Lung (tissue), 11 donors: ENCODE measurements at regions not wholly inside any gene's neighbourhood (a gene's known extent, or its start where the extent isn't known, plus 50 kb on each side); places are given as distances from the start of the nearest gene placed in this dataset.

Experiments
- ATAC-seq: fragments of 200-7000 bp; cut with Tn5 transposase; one replicate; pipeline ENCODE4 v1.9.1; 2020; ENCODE audit warnings: moderate number of reproducible peaks; ENCODE audit not compliant: insufficient read depth, low FRiP score
- DNase-seq, 3 donors: peaks; one replicate each; pipeline ENCODE4 v3.0.0-alpha.2; 2013 to 2017
- H3K27ac ChIP-seq, 2 donors: one replicate each; pipeline ENCODE4 v1.5.1; 2013; ENCODE audit warnings: mild to moderate bottlenecking in 2 of 2, moderate library complexity in 2 of 2, control low read depth in 1 of 2, inconsistent platforms in 1 of 2, low read depth in 1 of 2, low read length in 1 of 2
- H3K27me3 ChIP-seq, 3 donors: one replicate each; pipeline ENCODE4 v1.5.1; 2013; ENCODE audit warnings: low read length in 2 of 3; ENCODE audit not compliant: control insufficient read depth in 3 of 3, insufficient read depth in 3 of 3
- H3K36me3 ChIP-seq, 4 donors: one replicate each; pipeline ENCODE4 v1.5.1; 2013; ENCODE audit warnings: low read length in 4 of 4, mild to moderate bottlenecking in 1 of 4, moderate library complexity in 1 of 4; ENCODE audit not compliant: control insufficient read depth in 4 of 4, insufficient read depth in 4 of 4
- H3K4me1 ChIP-seq, 5 donors: one replicate each; pipeline ENCODE4 v1.5.1; 2013; ENCODE audit warnings: low read length in 5 of 5, mild to moderate bottlenecking in 2 of 5, moderate library complexity in 1 of 5; ENCODE audit not compliant: control insufficient read depth in 5 of 5, insufficient read depth in 5 of 5
- H3K4me3 ChIP-seq: one replicate; pipeline ENCODE4 v1.5.1; 2013; ENCODE audit warnings: mild to moderate bottlenecking, control low read depth, moderate library complexity
- H3K9ac ChIP-seq, 2 donors: one replicate each; pipeline ENCODE4 v1.5.1; 2013; ENCODE audit warnings: low read length in 2 of 2, control low read depth in 1 of 2; ENCODE audit not compliant: insufficient read depth in 1 of 2
- H3K9me3 ChIP-seq, 4 donors: one replicate each; pipeline ENCODE4 v1.5.1; 2013; ENCODE audit warnings: low read length in 3 of 4, mild to moderate bottlenecking in 1 of 4, moderate library complexity in 1 of 4; ENCODE audit not compliant: control insufficient read depth in 4 of 4, insufficient read depth in 3 of 4
- CTCF ChIP-seq: IDR thresholded peaks from 2 replicates; pipeline ENCODE4 v1.5.1; 2012; ENCODE audit warnings: mild to moderate bottlenecking; ENCODE audit errors: control extremely low read depth, extremely low read depth
- WGBS, 2 donors: extraction: QIAGEN DNeasy Blood & Tissue Kit; methylation state at CpG; one replicate each; pipeline ENCODE4 v1.1.7; 2013; 5-methylcytosine and 5-hydroxymethylcytosine counted together
- donor health status: control.
- donor health status: control.
- donor health status: Bipolar disorder and iron deficiency.
- donor health status: healthy.
- donor health status: DM: yes; HTN: yes; CAD: no.

GRCh38 chr6:140847262-140847645 lies 1285.5 kb upstream of the GJE1 start:
- Histone ChIP-seq H3K4me3 (no peak overlapping the region), H3K36me3 (no peaks in the 10 kb centered on the region), H3K27ac (no peak overlapping the region), H3K27me3 (no peaks in the 10 kb centered on the region), H3K9me3 (no peaks in the 10 kb centered on the region), H3K4me1 (peaks cover 0 to 6% (median 0%) of the 10 kb centered on the region in 5 donors), H3K9ac (no peak overlapping the region)
- WGBS, 2 donors: 55 to 65% methylated on average over 2 of the region's 2 CpGs
- DNase-seq (no peak), ATAC-seq (no peak)
- TF ChIP-seq CTCF: no peak

GRCh38 chr6:140846503-140847261 lies 1286.0 kb upstream of the GJE1 start:
- WGBS, 2 donors: 87 to 92% methylated on average over 3 of the region's 3 CpGs
- Histone ChIP-seq H3K9ac (no peak overlapping the region), H3K9me3 (no peaks in the 10 kb centered on the region), H3K27me3 (no peaks in the 10 kb centered on the region), H3K4me3 (no peak overlapping the region), H3K27ac (no peak overlapping the region), H3K4me1 (peaks cover 0 to 6% (median 0%) of the 10 kb centered on the region in 5 donors), H3K36me3 (no peaks in the 10 kb centered on the region)
- no peak for ATAC-seq
- no peak for TF ChIP-seq CTCF
- DNase-seq: no peak

- H3K9me3 ChIP-seq: no peaks in the 10 kb centered on the region
- H3K9ac ChIP-seq: no peak overlapping the region
- H3K36me3 ChIP-seq: no peaks in the 10 kb centered on the region
- H3K27me3 ChIP-seq: no peaks in the 10 kb centered on the region
- no peak for DNase-seq
- H3K4me3 ChIP-seq: no peak overlapping the region
- WGBS, 2 donors: 61 to 68% methylated on average over 1 of the region's 1 CpG
- no peak overlapping the region for H3K27ac ChIP-seq
- no peak for TF ChIP-seq CTCF
- peaks cover 0 to 6% (median 0%) of the 10 kb centered on the region in 5 donors for H3K4me1 ChIP-seq
- no peak for ATAC-seq
Observed at GRCh38 chr6:140845701-140846100, 1287.0 kb upstream of the GJE1 start.

GRCh38 chr6:140844167-140844566 lies 1288.6 kb upstream of the GJE1 start:
- H3K36me3 ChIP-seq: no peaks in the 10 kb centered on the region
- H3K9ac ChIP-seq: no peak overlapping the region
- DNase-seq: no peak
- H3K4me3 ChIP-seq: no peak overlapping the region
- H3K4me1 ChIP-seq: peaks cover 0 to 2% (median 0%) of the 10 kb centered on the region in 5 donors
- no peak for TF ChIP-seq CTCF
- ATAC-seq: no peak
- H3K9me3 ChIP-seq: no peaks in the 10 kb centered on the region
- WGBS, 2 donors: 79 to 82% methylated on average over 3 of the region's 3 CpGs
- H3K27ac ChIP-seq: no peak overlapping the region
- no peaks in the 10 kb centered on the region for H3K27me3 ChIP-seq
